Urothelium cell line (cell line): ENCODE measurements at regions not wholly inside any gene's neighbourhood (a gene's known extent, or its start where the extent isn't known, plus 50 kb on each side); places are given as distances from the start of the nearest gene placed in this dataset.
"Not testable (repeated sequence)": the region's sequence is repeated elsewhere in the genome, so short reads cannot be mapped to it uniquely, and the experiment has no call there.

Experiments
- DNase-seq: peaks from one replicate; pipeline ENCODE4 v3.0.0; 2011; ENCODE audit warnings: low spot score, mixed read lengths
- FAIRE-seq: peaks from 2 replicates; lab custom pipeline; 2011; peaks lifted over from hg19 to GRCh38; lab: Jason Lieb, UNC

DNA sequence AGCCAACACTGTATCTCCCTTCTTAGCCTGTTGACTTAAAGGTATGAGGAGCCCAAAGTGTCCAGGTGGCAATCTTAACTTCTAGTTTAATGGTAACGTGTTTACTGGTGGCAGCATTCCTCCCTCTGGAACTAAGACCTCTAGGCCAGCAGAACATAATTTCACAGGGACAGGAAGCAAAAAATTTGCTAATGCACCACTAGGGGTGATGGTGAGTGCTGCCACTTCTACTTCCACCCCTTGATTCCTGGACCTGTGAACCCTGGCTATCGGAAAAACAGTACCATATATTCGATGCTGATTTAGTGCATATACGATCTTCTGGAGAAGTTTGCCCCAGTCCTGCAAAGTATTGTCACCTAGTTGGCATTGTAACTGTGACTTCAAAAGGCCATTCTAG, 743.2 kb upstream of the RGMB start:
- FAIRE-seq, DNase-seq: not testable (repeated sequence)

DNA sequence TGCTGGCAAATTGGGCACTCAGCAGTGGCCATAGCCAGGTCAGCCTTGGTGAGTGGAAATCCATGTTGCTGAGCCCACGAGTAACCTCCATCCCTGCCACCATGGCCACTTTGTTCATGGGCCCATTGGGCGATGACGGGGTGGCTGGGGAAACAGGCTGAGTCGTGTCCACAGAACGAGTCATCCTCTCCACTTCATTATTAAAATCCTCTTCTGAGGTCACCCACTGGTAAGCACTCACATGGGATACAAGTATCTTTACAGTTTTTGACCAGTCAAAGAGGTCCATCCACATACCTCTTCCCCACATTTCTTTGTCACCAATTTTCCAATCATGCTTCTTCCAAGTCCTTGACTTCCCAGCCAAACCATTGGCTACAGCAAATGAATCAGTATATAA, 742.4 kb upstream of the RGMB start:
- DNase-seq, FAIRE-seq: not testable (repeated sequence)

DNA sequence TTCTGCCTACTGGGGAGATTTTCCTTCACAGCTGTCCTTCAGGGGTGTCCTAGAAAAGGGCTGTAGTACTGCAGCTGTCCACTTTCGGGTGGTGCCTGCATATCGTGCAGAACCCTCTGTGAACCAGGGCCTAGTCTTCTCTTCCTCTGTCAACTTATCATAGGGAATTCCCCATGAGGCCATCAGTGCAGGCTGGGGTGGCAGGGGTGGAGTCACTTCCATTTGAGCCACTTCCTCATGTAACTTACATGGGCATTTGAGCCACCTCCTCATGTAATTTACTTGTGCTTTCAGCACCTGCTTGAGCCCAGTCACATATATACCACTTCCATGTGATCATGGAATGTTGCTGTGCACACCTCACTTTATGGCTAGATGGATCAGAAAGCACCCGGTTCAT, 742.0 kb upstream of the RGMB start:
- FAIRE-seq: no peak

DNA sequence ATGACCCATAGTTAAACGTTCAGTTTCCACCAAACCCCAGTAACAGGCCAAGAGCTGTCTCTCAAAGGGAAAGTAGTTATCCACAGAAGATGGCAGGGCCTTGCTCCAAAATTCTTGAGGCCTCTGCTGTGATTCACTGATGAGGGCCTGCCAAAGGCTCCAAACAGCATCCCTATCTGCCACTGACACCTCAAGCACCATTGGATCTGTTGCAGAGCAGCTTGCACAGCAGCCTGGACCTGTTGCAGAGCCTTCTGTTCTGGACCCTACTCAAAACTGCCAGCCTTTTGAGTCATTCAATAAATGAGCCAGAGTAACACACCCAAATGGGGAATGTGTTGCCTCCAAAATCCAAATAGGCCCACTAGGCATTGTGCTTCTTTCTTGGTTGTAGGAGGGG, 741.5 kb upstream of the RGMB start:
- no peak for DNase-seq
- FAIRE-seq: no peak

More for the DNA sequence above, 742.0 kb upstream of the RGMB start:
- no peak for DNase-seq

DNA sequence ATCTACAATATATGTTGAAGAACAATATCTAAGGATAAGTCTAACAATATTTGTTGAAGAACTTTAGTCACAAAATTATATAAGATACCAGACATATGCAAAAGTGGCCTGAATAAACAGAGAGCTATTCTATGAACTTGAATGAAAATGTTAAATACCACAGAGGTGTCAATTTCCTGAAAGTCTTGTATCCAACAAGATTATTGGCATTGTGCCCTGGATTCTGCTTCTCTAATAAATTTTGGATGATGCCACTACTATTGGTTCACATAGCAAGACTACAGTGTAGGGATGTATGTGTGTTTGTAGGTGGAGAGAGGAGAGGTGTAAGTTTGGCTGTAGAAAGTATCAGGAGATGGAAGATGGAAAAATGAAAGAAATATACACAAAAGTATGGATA, 731.8 kb upstream of the RGMB start:
- DNase-seq: no peak
- FAIRE-seq: no peak

DNA sequence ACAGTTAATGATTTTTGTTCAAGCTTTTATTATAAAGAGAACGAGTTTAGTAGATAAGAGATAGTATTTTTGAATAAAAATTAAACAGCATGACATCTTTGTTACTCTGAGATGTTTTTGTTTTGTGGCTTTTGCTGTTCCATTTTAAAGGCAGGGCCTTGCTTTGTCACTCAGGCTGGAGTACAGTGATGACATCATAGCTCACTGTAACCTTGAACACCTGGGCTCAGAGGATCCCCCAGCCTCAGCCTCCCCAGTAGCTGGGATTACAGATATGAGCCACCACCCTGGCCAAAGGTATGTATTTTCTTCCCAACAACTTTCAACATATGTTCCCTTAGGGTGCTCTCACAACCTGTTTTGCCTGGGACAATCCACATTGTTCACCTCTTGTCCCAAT, 730.9 kb upstream of the RGMB start:
- DNase-seq (no peak), FAIRE-seq (no peak)

DNA sequence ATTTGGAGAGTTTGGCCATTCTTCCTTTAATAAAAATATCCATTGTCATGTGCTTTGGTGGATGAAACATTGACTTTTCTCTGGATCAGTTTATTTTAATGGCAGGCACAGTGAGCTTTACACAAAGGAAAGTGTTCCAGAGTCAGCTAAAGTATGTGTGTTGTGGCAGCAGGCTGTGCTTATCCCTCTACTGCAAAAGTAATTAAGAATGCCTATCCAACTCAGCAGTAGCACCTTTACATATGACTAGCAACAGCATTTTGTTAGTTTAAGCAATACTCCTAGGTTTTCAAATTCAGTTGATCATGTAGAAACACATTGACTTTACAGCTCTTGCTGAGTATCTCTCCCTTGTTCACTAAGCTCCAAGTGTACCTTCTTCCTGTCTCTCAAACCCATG, 730.5 kb upstream of the RGMB start:
- FAIRE-seq: no peak
- DNase-seq: no peak

DNA sequence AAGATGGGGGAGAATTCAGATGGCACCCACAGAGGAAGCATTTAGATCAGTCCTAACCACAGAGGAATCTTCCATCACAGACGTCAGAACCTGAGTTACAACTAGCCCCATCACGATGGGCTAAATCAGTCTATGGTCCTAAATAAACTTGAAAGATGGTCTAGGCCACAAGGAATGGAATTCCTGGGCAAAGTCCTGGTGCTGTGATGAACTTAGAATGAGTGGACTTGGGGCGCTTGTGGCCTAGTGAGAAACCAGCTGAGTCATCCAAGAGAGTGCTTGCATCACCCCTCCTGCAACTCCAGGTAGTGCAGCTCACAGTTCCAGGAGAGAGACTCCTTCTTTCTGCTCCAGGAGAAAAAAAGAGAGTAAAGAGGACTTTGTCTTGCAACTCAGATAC, 722.9 kb upstream of the RGMB start:
- DNase-seq (no peak), FAIRE-seq (no peak)

DNA sequence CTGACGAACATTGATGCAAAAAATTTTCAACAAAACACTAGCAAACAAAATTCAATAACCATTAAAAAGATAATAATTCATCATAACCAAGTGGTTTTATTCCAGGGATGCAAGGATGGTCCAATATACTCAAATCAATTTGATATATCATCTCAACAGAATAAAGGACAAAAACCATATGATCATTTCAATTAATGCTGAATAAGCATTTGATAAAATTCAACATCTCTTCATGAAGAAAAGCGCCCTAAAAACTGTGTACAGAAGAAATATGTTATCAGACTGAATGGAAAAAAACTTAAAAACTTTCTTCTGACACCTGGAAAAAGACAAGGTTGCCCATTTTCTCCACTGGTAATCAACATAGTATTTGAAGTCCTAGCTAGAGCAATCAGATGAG, 720.3 kb upstream of the RGMB start:
- no peak for FAIRE-seq
- DNase-seq: no peak

DNA sequence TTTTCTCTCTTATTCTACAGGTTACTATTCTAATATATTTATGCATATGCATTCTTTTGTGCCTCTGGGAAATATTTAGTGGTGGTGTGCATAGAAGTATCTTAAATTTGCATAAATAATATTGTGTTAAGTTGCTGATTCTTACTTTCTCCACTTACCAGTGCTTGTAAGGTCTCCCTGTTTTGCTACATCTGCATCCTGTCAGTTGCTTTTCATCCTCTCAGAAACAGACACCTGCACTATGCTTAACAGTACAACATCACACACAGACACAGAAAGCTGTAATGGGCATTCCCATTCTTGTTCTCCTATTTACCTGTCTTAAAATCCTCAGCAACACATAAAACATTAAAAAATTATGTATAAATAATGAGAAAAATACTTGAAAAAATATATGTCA, 713.3 kb upstream of the RGMB start:
- FAIRE-seq: no peak
- no peak for DNase-seq

DNA sequence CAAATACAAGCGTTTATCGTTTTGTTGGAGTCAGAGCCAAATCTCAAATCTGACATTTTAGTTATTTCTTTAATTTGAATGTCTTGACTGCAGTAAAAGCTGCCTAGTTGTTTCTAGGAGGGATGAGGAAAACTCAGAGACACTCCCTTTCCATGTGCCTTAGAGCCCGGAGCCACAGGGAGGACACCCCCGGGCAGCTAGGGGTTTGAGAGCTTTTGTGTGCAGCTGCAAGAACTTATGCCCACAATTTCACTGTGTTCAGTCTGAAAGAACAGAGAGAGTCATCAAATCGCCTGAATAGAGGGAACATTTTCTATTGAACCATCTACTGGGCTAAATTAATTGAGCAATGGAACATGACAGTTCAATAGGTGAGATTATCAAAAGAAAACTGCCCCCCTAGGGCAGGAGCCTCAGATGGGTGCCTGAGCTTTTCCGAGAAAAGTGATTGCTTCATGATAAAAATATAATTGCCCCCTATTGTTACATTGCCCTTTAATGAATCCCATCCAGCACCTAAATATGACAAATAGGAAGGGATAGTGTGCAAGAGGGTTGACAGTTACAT, 709.3 kb upstream of the RGMB start:
- FAIRE-seq: no peak

DNA sequence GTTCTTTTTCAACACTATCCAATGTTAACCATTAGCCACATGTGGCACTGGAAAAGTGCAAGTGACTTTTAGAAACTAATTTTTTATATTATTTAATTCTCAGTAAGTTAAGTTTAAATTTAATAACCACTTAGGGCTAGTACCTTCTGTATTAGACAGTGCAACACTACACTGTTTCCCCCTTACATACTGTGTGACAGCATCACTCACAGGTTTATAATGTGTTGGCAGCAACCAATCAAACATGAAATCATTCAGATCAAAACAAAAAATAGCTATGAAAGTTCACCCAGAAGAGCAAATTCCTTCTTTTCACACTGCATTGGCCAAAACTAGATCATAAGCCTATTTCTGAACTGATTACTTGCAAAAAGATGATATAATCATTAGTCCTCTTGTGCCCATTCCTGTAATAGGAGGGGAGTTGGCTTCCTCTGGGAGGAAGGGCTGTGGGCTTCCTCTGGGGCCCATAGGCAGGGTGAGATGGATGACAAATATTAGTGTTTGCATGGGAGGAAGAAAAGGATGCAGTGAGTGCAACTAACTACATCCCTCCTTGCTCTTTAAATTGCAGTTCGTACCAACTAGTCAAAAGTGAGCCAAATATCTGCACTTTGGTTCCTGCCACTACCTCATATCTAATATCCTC, 708.1 kb upstream of the RGMB start:
- no peak for FAIRE-seq
- no peak for DNase-seq

More for the DNA sequence above, 709.3 kb upstream of the RGMB start:
- DNase-seq: no peak

DNA sequence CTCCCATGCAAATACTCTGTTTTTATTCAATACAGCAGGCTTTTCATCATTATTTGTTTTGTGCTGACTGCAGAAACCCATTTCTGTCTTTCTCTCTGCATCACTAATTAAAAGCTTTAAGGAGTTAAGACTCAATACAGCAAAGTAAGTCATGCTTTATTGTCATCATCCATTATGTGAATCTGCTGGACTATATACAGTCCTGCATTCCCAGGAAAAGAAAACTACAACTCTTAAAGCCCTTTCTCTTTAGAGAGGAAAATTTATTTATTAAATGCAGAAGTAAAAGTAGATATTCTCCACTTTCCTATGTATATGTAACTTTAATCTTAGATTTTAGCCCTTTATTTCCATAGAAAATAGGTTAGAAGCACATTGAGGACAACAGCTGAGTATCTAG, 706.6 kb upstream of the RGMB start:
- DNase-seq (no peak), FAIRE-seq (no peak)

DNA sequence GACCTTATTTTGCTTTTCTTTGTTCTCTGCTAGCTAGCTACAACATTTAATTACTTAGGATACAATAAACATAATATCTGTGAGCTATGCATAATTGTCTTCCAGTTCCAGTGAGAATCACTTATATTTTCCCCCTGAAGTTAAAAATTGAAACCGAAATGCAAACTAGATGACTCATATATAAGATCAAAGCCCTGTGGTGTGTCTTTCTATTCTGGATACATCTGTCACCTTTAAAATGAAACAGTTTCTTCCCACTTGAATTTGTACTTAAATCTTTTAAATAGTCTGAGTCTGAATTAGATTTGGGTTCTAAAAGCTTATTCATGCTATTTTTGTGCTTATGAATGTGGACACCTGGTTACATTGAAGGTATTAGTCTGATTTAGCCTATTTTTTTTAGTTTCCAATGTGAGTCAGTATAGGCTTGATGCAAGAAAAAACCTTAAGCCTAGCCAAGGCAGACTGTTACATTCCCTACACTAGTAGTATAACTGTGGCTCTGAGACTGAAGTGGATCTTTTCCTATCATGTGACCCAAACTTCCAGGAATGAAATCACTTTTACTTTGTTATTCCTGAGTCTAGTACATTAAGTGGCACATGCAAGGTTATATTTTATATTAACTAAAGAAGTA, 703.5 kb upstream of the RGMB start:
- FAIRE-seq: no peak
- no peak for DNase-seq

DNA sequence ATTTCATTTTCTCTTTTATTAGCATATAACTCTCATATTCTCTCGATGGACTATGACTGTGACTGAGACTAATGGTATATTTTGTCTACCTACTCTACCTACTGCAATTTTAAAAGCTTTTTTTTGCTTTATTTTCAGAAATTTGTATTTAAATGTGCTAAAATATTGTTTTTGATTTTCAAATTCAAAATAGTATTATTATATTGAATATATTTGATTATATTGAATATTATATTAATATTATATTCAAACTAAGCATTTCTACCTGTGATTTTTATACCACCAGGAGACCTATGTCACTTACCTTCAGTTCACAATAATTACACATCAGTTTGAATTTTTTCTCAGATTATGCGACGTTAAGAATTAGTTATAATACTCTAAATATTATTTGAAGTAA, 700.5 kb upstream of the RGMB start:
- DNase-seq (no peak), FAIRE-seq (no peak)

DNA sequence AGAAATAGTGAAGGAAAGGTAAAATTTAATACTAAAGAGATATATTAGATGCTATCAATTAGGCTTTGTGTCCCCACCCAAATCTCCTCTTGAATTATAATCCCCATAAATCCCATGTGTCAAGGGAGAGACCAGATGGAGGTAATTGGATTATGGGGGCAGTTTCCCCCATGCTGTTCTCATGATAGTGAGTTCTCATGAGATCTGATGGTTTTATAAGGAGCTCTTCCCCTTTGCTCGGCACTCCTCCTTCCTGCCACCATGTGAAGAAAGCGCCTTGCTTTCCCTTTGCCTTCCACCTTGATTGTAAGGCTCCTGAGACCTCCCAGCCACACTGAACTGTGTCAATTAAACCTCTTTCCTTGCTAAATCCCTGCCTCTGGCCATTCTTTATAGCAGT, 697.0 kb upstream of the RGMB start:
- FAIRE-seq: no peak
- DNase-seq: no peak

DNA sequence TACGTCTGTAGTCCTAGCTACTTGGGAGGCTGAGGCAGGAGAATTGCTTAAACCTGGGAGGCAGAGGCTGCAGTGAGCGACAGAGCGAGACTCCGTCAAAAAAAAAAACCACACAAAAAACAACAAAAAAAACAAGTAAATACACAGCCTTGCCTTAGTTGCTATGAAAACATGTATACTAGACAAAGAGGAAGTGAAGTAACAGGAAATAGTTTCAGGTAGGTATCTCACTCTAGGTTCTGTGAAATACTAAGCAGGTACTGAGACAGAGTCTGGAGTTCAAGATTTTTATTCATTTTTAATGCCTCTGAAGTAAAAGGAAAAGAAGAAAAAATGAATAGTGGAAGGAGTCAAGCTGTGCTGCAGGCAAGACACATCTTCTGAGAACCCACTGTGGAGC, 687.9 kb upstream of the RGMB start:
- no peak for FAIRE-seq

DNA sequence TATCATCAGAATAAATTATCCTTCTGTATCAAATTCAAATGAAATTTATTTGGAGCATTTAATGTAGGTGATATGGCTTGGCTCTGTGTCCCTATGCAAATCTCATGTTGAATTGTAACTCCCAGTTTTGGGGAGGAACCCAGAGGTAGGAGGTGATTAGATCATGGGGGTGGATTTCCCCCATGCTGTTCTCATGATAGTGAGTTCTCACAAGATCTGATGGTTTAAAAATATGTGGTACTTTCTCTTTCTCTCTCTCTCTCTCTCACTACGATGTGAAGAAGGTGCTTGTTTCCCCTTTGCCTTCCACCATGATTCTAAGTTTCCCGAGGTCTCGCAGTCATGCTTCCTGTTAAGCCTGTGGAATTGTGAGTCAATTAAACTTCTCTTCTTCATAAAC, 678.4 kb upstream of the RGMB start:
- DNase-seq: no peak
- FAIRE-seq: no peak

More for the DNA sequence above, 687.9 kb upstream of the RGMB start:
- no peak for DNase-seq

DNA sequence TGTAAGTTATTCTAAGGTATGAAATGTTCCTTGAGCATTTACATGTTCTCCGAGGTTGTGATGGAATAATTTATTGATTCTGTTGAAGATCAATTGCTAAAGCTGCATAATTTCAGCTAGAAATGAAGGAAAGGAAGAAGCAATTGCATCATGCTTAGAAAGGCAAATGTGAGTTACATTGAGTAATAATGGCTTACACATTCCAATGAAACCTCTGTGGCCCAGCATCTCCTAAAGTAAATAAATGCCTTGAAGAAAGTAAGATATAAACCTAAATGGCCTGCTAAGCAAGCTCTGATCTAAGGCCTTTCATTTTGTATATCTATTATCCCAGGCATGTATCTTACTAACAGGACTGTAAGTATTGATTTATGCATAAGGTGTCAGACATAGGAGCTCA, 677.3 kb upstream of the RGMB start:
- FAIRE-seq: no peak
- no peak for DNase-seq

DNA sequence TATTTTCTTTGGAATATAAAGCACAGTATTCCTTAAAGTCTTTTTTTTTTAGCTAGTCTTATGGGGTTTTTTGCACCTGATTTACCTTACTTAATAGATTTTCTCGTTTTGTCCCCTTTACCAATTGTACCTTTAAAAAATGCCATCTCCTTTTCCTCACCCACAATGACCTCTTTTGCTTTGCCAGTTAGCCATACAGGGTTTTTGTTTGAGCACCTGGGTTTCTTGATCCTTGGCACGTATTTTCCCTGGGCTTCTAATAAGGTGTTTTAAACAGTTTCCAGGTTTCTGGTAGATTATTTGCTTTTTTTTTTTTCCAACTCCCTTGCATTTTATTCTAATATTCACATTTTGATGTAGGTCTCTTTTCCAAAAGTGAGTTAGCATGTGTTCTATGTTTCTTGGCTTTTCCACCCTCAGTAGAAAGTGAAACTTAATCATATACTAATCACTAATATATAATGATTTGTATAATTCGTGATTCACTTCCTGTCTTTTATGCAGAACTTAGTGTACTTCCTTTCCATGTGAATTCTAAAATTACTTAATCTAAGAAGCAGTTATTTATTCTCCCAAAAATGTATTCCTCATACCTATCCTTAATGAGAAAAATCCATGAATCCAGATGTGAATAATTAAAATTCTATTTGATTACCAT, 673.9 kb upstream of the RGMB start:
- FAIRE-seq (no peak), DNase-seq (no peak)

DNA sequence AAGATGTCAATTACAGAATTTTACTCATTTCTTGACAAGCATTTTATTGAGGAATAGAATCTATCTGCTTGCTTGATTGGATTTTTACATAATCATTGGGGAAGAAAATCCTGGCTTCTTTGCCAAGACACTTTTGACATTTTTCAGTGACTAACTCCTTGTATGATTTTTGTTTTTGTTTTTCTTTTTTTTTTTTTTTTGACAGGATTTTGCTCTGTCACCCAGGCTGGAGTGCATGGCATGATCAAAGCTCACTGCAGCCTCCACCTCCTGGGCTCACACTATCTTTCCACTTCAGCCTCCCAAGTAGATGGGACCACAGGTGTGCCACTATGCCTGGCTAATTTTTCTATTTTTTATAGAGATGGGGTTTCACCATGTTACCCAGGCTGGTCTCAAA, 672.3 kb upstream of the RGMB start:
- FAIRE-seq: no peak
- no peak for DNase-seq

DNA sequence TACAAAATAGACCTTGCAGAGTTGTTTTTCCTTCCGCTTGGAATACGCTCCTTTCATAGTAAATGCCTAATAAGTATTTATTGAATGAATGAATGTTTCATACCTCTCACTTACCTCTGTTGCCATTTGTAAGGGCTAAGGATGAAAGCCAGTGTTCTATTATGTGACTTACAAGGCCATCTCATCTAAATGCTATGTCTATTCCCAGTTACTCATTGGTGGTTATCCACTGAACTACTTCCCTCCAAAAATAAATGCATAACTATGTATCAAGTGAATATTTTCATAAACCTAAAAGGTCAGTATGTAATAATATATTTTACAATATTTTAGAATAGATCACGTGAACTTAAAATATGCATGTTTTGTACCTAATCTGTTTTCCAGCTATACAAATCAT, 670.5 kb upstream of the RGMB start:
- FAIRE-seq (no peak), DNase-seq (no peak)
